HG03469 (cell line): ENCODE measurements at regions not wholly inside any gene's neighbourhood (a gene's known extent, or its start where the extent isn't known, plus 50 kb on each side); places are given as distances from the start of the nearest gene placed in this dataset.

Experiments
- ATAC-seq: cut with Tn5 transposase; IDR thresholded peaks from one replicate; pipeline ENCODE4 v1.9.1; 2021; ENCODE audit warnings: mild to moderate bottlenecking, moderate library complexity, moderate number of reproducible peaks; ENCODE audit not compliant: unreplicated experiment

DNA sequence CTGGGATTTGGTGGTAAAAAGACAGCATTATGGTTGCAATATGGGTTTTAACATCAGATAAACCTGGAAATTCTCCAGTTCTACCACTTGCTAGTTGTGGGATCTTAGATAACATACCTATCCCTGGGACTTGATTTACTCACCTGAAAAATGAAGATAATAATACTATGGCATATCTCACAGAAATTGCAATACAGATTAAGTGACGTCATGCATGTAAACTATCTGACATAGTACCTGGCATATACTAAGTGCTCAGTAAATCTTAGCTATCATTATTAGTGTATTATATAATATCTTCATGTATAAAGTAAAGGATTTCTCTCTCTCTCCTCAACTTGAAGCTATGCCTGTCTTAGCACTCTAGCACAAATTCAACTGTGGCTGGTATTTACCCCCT, 192.5 kb downstream of the PCDH19 start:
- no peak for ATAC-seq

DNA sequence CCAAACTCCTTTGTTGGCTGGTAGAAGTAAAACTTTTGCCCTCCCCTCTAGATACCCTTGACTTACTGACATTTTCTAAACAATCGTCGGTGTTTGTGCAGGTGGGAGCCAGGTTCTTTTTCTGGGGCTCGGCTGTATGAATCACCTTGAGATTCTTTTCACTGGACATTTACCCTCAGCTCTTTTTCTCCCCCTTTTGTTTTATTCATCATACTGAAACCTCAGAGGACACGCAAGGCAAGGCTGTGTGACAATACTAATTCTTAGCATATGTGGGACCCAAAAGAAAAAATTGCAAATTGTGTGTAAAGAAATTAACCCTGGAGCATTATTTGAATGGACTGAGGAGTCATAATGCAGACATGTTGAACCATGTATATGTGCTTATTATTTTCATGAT, 194.0 kb downstream of the PCDH19 start:
- no peak for ATAC-seq

DNA sequence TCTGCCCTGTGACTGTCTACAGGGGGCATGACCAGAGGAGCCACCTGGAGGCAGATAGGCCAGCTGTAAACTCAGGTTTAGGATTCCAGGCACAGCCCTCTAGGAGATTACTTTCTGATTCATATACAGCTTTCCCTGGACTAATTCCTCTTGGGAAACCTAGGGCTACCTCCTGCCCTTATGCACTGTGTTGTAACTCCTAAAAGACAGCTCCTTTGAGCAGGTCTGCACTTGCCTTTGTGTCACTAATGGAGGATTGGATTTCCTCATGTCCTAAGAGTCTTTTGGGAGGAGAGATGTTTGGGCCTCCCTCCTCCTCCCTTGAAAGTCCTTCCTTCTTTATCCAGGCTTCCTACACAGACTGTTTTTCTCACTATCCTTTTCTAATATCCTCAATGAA, 202.0 kb downstream of the PCDH19 start:
- ATAC-seq: no peak

DNA sequence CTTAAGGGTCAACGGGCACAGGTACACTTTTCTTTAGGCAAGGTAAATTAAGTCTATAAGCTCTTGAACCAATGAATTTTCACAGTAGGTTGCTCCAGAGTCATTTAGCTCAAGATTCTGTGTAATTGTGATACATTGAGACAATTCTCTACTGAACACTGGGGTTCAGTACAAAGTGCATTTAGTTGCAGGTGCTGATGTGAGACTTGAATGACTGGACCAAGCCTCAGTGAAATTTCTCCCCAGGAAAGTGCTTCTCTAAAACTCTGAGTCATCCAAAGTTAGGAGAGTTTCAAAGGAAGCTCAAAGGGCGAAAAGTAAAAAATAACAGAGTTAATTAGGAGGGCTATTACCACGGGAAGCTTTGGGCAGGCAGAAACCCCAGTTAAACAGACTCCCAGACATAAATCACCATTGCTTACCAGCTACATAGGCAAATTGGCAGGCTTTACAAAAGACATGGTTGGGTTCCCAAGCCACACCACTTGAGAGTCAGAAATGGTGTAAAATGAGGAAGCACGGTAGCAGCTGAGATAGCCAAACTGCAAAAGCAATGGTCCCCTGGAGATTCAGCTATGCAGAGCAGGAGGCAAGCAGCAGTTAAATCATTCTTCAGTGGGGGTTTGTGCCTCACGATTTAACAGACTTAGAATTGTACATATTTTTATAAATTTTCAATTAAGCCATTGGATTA, 202.6 kb downstream of the PCDH19 start:
- peak; percentile 74 for ATAC-seq

DNA sequence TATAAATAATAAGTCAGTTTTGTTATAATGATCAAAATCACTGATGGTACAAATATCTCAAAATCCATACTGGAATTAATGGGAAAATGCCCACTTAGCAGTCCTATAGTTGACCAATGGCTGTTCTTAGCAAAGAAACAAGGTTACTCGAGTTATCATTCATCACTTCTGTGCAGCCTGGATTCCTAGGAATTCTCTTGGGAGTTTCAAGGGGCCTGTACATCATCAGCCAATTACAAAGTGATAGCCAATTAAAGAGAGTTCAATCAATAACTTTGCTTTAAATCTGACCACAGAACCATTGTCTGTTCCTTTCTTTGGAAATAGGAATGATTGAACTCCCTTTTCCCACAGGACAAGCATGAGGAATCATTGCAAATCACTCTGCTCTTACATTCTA, 205.5 kb downstream of the PCDH19 start:
- no peak for ATAC-seq

DNA sequence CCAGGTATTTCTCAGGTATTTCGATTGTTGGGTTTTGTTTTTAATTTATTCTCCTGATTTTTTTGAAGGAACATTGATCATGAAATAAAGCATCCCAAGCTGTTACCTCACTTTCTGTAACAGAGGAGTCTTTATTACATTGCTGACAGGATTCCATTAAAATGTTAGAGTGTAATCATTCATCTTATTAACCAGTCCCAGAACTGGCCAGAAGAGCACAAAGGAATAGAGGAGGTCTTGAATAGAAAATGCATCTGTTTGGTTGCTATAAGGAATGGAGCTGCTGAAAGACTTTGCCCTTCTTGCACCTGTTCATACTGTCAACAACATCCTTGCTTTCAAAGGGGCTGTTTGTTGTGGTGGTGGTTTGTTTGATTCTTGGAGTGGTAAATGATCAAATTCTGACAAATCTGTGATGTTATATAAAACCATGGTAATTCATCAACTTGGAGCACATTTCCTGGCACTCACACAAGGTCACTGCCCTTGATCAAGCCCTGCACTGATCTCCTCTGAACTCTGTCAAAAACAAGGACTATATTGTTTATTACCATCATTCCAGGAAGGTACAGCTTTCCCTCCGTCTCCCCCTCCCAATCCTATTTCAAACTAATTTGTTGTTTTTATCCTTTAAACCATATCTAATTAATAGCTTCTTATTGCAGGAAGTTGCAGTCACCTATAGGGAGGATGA, 215.8 kb downstream of the PCDH19 start:
- no peak for ATAC-seq
